ENCODE measurements at regions not wholly inside any gene's neighbourhood (a gene's known extent, or its start where the extent isn't known, plus 50 kb on each side); places are given as distances from the start of the nearest gene placed in this dataset.

DNA sequence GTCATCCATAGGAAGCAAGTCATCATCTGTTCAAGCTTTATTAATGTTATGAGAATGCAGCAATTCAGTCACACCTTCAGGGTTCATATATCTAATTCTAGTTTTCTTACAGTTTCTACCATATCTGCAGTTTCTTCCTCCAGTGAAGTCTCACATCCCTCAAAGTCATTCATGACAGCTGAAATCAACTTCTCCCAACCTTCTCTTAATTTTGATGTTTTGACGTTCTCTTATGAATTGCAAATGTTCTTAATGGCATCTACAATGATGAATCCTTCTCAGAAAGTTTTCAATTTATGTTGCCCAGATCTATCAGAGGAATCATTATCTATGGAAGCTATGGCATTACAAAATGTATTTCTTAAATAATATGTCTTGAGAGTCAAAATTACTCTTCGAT, 210.4 kb upstream of the ZBTB20 start:
- no peak overlapping the region for H3K27ac Mint-ChIP-seq (ENCODE audit: unreplicated experiment)
- intact Hi-C loops (cut with micrococcal nuclease; ENCODE audit: unreplicated experiment) = no loop called here
- no peaks in the 10 kb centered on the region for H3K9me3 ChIP-seq
- H3K4me3 ChIP-seq (ENCODE audit: low read depth, low read length) = no peak overlapping the region
- peaks cover 3% of the 10 kb centered on the region for H3K27me3 Mint-ChIP-seq (ENCODE audit: insufficient read depth, unreplicated experiment)
- no peaks in the 10 kb centered on the region for H3K36me3 Mint-ChIP-seq (ENCODE audit: insufficient read depth, unreplicated experiment)
- POLR2A ChIA-PET = no interaction called here
- DNase-seq = no peak
- no peaks in the 10 kb centered on the region for H3K36me3 ChIP-seq (ENCODE audit: control insufficient read depth, insufficient read depth, low read length)
- no peaks in the 10 kb centered on the region for H3K4me1 Mint-ChIP-seq (ENCODE audit: low read depth, unreplicated experiment)
- H3K9me3 Mint-ChIP-seq (ENCODE audit: unreplicated experiment) = no peaks in the 10 kb centered on the region
- no peaks in the 10 kb centered on the region for H3K4me1 ChIP-seq
- TF ChIP-seq, protein P1, sequence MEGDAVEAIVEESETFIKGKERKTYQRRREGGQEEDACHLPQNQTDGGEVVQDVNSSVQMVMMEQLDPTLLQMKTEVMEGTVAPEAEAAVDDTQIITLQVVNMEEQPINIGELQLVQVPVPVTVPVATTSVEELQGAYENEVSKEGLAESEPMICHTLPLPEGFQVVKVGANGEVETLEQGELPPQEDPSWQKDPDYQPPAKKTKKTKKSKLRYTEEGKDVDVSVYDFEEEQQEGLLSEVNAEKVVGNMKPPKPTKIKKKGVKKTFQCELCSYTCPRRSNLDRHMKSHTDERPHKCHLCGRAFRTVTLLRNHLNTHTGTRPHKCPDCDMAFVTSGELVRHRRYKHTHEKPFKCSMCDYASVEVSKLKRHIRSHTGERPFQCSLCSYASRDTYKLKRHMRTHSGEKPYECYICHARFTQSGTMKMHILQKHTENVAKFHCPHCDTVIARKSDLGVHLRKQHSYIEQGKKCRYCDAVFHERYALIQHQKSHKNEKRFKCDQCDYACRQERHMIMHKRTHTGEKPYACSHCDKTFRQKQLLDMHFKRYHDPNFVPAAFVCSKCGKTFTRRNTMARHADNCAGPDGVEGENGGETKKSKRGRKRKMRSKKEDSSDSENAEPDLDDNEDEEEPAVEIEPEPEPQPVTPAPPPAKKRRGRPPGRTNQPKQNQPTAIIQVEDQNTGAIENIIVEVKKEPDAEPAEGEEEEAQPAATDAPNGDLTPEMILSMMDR (IDR thresholded peaks at IDR 0.05; ENCODE audit: insufficient read depth in 1 of 2, low read depth in 1 of 2, low read length in 1 of 2, severe bottlenecking in 1 of 2, unreplicated experiment in 1 of 2) = no peak
- CTCF ChIA-PET = no interaction called here
- H3K4me3 Mint-ChIP-seq (ENCODE audit: unreplicated experiment) = no peak overlapping the region
- H3K27me3 ChIP-seq (replicated peaks; ENCODE audit: control insufficient read depth, insufficient read depth, low read length) = no peaks in the 10 kb centered on the region
- no TSS peak for BruUV-seq (replicated peaks)

DNA sequence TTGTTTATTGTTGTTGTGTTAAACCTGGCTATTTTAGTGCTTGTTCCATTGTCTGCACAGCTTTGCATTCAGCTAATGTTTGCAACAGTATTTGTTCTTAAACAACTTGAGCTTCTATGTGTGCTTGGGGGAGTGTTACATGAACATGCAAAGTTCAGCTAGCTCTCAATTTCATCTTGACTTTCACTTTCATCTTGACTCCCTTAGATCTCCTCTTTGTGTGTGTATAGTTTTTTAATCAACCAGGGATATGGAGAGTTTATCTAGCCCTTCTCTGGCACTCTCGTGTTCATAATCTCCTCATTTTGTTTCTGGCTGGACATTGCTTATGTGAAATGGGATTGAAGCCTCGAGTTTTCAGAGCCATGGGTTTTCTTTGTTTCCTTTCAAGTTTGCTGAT, 212.4 kb upstream of the ZBTB20 start:
- no TSS peak for BruUV-seq (replicated peaks)
- TF ChIP-seq, protein P1 (IDR thresholded peaks at IDR 0.05; ENCODE audit: insufficient read depth in 1 of 2, low read depth in 1 of 2, low read length in 1 of 2, severe bottlenecking in 1 of 2, unreplicated experiment in 1 of 2) = no peak
- CTCF ChIA-PET = no interaction called here

DNA sequence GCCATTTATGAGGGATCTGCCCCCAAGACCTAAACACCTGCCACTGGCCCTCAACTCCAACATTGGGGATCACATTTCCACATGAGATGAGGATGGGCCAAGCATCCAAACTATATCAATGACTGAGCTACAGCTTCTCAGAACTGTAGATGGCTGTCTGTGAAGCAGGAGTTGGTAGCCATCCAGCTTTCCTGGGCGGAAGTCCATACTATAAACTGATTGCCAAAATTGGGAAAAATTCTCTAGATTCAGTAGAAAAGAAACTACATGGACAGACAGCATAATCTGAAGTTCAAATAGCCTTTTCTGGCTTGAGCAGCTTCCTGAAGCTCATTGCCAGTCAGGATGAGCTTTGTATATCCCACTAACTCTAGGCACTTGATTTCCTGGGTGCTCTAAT, 214.7 kb upstream of the ZBTB20 start:
- no peak overlapping the region for H3K27ac Mint-ChIP-seq (ENCODE audit: unreplicated experiment)
- Histone ChIP-seq H3K27me3 (replicated peaks; ENCODE audit: control insufficient read depth, insufficient read depth, low read length) (no peaks in the 10 kb centered on the region), H3K4me1 (no peaks in the 10 kb centered on the region), H3K4me3 (ENCODE audit: low read depth, low read length) (no peak overlapping the region), H3K9me3 (no peaks in the 10 kb centered on the region), H3K36me3 (ENCODE audit: control insufficient read depth, insufficient read depth, low read length) (no peaks in the 10 kb centered on the region)
- intact Hi-C loops (cut with micrococcal nuclease; ENCODE audit: unreplicated experiment) = no loop called here
- POLR2A ChIA-PET = no interaction called here
- H3K27me3 Mint-ChIP-seq (ENCODE audit: insufficient read depth, unreplicated experiment) = peaks cover 7% of the 10 kb centered on the region
- no peak for DNase-seq
- no TSS peak for BruUV-seq (replicated peaks)
- H3K36me3 Mint-ChIP-seq (ENCODE audit: insufficient read depth, unreplicated experiment) = no peaks in the 10 kb centered on the region
- TF ChIP-seq, protein P1 (IDR thresholded peaks at IDR 0.05; ENCODE audit: insufficient read depth in 1 of 2, low read depth in 1 of 2, low read length in 1 of 2, severe bottlenecking in 1 of 2, unreplicated experiment in 1 of 2) = no peak
- H3K4me3 Mint-ChIP-seq (ENCODE audit: unreplicated experiment) = no peak overlapping the region
- CTCF ChIA-PET = no interaction called here
- H3K4me1 Mint-ChIP-seq (ENCODE audit: low read depth, unreplicated experiment) = no peaks in the 10 kb centered on the region
- no peaks in the 10 kb centered on the region for H3K9me3 Mint-ChIP-seq (ENCODE audit: unreplicated experiment)

More for the DNA sequence above, 212.4 kb upstream of the ZBTB20 start:
- H3K9me3 ChIP-seq = no peaks in the 10 kb centered on the region
- no peaks in the 10 kb centered on the region for H3K27me3 ChIP-seq (replicated peaks; ENCODE audit: control insufficient read depth, insufficient read depth, low read length)
- intact Hi-C loops (cut with micrococcal nuclease; ENCODE audit: unreplicated experiment) = no loop called here
- no peak overlapping the region for H3K4me3 ChIP-seq (ENCODE audit: low read depth, low read length)
- H3K4me1 ChIP-seq = no peaks in the 10 kb centered on the region
- Mint-ChIP-seq H3K4me3 (ENCODE audit: unreplicated experiment) (no peak overlapping the region), H3K4me1 (ENCODE audit: low read depth, unreplicated experiment) (no peaks in the 10 kb centered on the region), H3K27ac (ENCODE audit: unreplicated experiment) (no peak overlapping the region), H3K27me3 (ENCODE audit: insufficient read depth, unreplicated experiment) (peaks cover 10% of the 10 kb centered on the region), H3K36me3 (ENCODE audit: insufficient read depth, unreplicated experiment) (no peaks in the 10 kb centered on the region), H3K9me3 (ENCODE audit: unreplicated experiment) (no peaks in the 10 kb centered on the region)
- no peaks in the 10 kb centered on the region for H3K36me3 ChIP-seq (ENCODE audit: control insufficient read depth, insufficient read depth, low read length)
- no peak for DNase-seq
- POLR2A ChIA-PET = no interaction called here
